ENCODE measurements at regions not wholly inside any gene's neighbourhood (a gene's known extent, or its start where the extent isn't known, plus 50 kb on each side); places are given as distances from the start of the nearest gene placed in this dataset.

DNA sequence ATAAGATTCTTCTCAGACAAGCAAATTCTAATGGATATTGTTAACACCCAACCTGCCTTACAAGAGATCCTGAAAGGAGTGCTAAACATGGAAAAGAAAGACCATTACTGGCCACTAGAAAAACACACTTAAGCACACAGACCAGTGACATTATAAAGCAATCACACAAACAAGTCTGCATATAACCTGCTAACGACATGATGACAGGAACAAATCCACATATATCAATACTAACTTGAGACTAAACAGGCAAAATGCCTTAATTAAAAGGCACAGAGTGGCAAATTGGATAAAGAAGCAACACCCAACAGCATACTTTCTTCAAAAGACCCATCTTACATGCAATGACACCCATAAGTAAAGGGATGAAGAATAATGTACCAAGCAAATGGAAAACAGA lies 100.5 kb upstream of the PCDH18 start:
- no peaks in the 10 kb centered on the region for H3K27me3 ChIP-seq (ENCODE audit: control insufficient read depth, insufficient read depth, low read length)
- no peak overlapping the region for H3K9ac ChIP-seq (ENCODE audit: low read length in 3 of 3)
- DNase-seq (no peak), FAIRE-seq (no peak)
- intact Hi-C loops (cut with DNase I), result no loop called here
- no peak overlapping the region for H3K4me3 ChIP-seq (ENCODE audit: low read length in 3 of 3)
- H3K4me1 ChIP-seq (ENCODE audit: control insufficient read depth in 2 of 3, insufficient read depth in 2 of 3, low read depth in 1 of 3, low read length in 3 of 3), result no peaks in the 10 kb centered on the region
- H3K36me3 ChIP-seq (ENCODE audit: control insufficient read depth in 2 of 3, insufficient read depth in 3 of 3, low read length in 3 of 3), result no peaks in the 10 kb centered on the region
- TF ChIP-seq, protein P1, sequence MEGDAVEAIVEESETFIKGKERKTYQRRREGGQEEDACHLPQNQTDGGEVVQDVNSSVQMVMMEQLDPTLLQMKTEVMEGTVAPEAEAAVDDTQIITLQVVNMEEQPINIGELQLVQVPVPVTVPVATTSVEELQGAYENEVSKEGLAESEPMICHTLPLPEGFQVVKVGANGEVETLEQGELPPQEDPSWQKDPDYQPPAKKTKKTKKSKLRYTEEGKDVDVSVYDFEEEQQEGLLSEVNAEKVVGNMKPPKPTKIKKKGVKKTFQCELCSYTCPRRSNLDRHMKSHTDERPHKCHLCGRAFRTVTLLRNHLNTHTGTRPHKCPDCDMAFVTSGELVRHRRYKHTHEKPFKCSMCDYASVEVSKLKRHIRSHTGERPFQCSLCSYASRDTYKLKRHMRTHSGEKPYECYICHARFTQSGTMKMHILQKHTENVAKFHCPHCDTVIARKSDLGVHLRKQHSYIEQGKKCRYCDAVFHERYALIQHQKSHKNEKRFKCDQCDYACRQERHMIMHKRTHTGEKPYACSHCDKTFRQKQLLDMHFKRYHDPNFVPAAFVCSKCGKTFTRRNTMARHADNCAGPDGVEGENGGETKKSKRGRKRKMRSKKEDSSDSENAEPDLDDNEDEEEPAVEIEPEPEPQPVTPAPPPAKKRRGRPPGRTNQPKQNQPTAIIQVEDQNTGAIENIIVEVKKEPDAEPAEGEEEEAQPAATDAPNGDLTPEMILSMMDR (IDR thresholded peaks at IDR 0.05; ENCODE audit: borderline replicate concordance, extremely low read depth, insufficient read depth), result no peak
- no peak overlapping the region for H3K27ac ChIP-seq (ENCODE audit: low read depth in 2 of 2, low read length in 2 of 2)
- H3K9me3 ChIP-seq (ENCODE audit: control insufficient read depth in 2 of 3, insufficient read depth in 1 of 3, low read length in 3 of 3), result no peaks in the 10 kb centered on the region

DNA sequence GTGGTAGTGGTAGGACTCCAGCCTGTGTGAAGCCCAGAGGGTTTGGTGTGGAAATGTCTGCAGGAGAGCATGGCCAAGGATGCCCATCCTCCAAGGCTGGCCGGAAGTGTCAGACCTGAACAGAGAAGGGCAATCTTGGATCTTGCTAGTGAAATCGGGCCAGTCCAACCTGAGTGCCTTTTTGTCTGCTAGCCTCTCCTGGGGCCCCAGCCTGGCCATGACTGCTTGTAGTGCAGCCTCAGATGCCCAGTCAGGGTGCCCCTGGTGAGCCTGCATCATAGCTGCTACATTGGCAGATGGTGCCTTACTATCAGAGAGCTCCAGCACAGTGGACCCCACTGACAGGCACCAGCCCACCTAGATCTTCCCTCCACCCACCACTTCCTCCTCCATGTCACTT lies 99.3 kb upstream of the PCDH18 start:
- no peak for FAIRE-seq
- Histone ChIP-seq H3K4me1 (ENCODE audit: control insufficient read depth in 2 of 3, insufficient read depth in 2 of 3, low read depth in 1 of 3, low read length in 3 of 3) (no peaks in the 10 kb centered on the region), H3K9me3 (ENCODE audit: control insufficient read depth in 2 of 3, insufficient read depth in 1 of 3, low read length in 3 of 3) (no peaks in the 10 kb centered on the region), H3K4me3 (ENCODE audit: low read length in 3 of 3) (no peak overlapping the region), H3K27me3 (ENCODE audit: control insufficient read depth, insufficient read depth, low read length) (no peaks in the 10 kb centered on the region), H3K9ac (ENCODE audit: low read length in 3 of 3) (no peak overlapping the region), H3K36me3 (ENCODE audit: control insufficient read depth in 2 of 3, insufficient read depth in 3 of 3, low read length in 3 of 3) (no peaks in the 10 kb centered on the region), H3K27ac (ENCODE audit: low read depth in 2 of 2, low read length in 2 of 2) (no peak overlapping the region)
- TF ChIP-seq, protein P1 (IDR thresholded peaks at IDR 0.05; ENCODE audit: borderline replicate concordance, extremely low read depth, insufficient read depth), result no peak
- intact Hi-C loops (cut with DNase I), result no loop called here
- DNase-seq, result no peak

DNA sequence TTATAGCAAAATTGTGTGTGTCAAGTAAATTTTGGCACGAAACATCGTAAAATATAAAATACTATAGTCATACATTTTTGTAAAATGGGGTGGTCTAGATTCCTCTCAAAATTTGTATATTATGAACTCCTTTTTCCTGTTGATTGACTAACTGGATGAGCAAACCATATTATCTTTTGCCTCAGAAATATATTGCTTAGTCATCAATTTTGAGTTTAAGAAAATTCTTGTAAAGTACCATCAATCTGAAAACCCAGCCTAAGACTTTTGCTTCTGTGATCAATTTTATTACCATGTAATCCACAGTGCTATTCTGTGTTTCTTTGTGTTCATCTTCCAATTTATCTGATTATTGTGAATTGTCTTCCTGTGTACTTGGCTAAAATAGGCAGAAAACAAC lies 98.0 kb upstream of the PCDH18 start:
- TF ChIP-seq, protein P1 (IDR thresholded peaks at IDR 0.05; ENCODE audit: borderline replicate concordance, extremely low read depth, insufficient read depth), result no peak
- Histone ChIP-seq H3K9ac (ENCODE audit: low read length in 3 of 3) (no peak overlapping the region), H3K4me1 (ENCODE audit: control insufficient read depth in 2 of 3, insufficient read depth in 2 of 3, low read depth in 1 of 3, low read length in 3 of 3) (no peaks in the 10 kb centered on the region), H3K9me3 (ENCODE audit: control insufficient read depth in 2 of 3, insufficient read depth in 1 of 3, low read length in 3 of 3) (no peaks in the 10 kb centered on the region), H3K27ac (ENCODE audit: low read depth in 2 of 2, low read length in 2 of 2) (no peak overlapping the region), H3K27me3 (ENCODE audit: control insufficient read depth, insufficient read depth, low read length) (no peaks in the 10 kb centered on the region), H3K4me3 (ENCODE audit: low read length in 3 of 3) (no peak overlapping the region), H3K36me3 (ENCODE audit: control insufficient read depth in 2 of 3, insufficient read depth in 3 of 3, low read length in 3 of 3) (no peaks in the 10 kb centered on the region)
- intact Hi-C loops (cut with DNase I), result no loop called here
- DNase-seq (no peak), FAIRE-seq (no peak)

DNA sequence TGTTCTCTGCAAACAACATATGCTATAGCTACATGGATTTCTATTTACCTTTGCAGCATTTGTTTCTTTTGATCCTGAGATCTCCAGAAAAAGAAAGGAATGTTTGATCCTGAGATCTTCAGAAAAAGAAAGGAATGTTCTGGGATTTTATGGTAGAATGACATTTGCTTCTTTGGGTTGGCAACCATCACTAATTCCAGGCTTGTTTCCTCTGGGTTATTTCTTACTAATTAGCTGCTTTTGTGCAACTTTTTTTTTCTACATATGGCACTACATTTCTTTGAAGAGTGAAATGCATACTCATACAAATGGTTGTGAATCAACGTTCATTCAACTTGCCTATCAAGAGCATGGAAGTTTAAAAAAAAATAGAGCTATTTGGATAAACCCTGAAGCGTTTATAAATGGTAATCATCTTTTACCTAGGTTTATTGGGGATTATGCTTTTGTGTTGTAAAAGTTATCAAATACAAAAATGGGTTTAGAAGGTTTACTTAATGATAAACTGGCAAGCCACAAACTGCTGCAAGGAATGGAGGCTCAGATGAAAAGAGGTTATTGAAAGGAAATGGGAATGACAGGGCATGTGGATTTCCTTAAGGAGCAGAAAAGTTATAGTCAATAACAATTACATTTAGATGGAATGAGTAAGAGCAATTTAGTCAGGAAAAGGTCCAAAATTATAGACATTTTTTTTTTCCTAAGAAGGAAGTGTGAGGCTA lies 95.6 kb upstream of the PCDH18 start:
- H3K27me3 ChIP-seq (ENCODE audit: control insufficient read depth, insufficient read depth, low read length), result no peaks in the 10 kb centered on the region

More for the DNA sequence above, 95.6 kb upstream of the PCDH18 start:
- H3K4me1 ChIP-seq (ENCODE audit: control insufficient read depth in 2 of 3, insufficient read depth in 2 of 3, low read depth in 1 of 3, low read length in 3 of 3), result no peaks in the 10 kb centered on the region
- H3K27ac ChIP-seq (ENCODE audit: low read depth in 2 of 2, low read length in 2 of 2), result no peak overlapping the region
- no peaks in the 10 kb centered on the region for H3K36me3 ChIP-seq (ENCODE audit: control insufficient read depth in 2 of 3, insufficient read depth in 3 of 3, low read length in 3 of 3)
- no peak for FAIRE-seq
- TF ChIP-seq, protein P1 (IDR thresholded peaks at IDR 0.05; ENCODE audit: borderline replicate concordance, extremely low read depth, insufficient read depth), result no peak
- no peak for DNase-seq
- H3K9me3 ChIP-seq (ENCODE audit: control insufficient read depth in 2 of 3, insufficient read depth in 1 of 3, low read length in 3 of 3), result no peaks in the 10 kb centered on the region
- H3K9ac ChIP-seq (ENCODE audit: low read length in 3 of 3), result no peak overlapping the region
- H3K4me3 ChIP-seq (ENCODE audit: low read length in 3 of 3), result no peak overlapping the region
- intact Hi-C loops (cut with DNase I), result no loop called here

Data from kidney (tissue), 13 donors.